RKO (cell line): ENCODE measurements at regions not wholly inside any gene's neighbourhood (a gene's known extent, or its start where the extent isn't known, plus 50 kb on each side); places are given as distances from the start of the nearest gene placed in this dataset.
"Not testable (repeated sequence)": the region's sequence is repeated elsewhere in the genome, so short reads cannot be mapped to it uniquely, and the experiment has no call there.

ENCODE experiments used
- DNase-seq: peaks from one replicate; pipeline ENCODE4 v3.0.0-alpha.2; 2016; ENCODE audit warnings: low spot score

- no peak for DNase-seq
Measured at GRCh38 chr6:74631564-74631963, 574.3 kb downstream of the COL12A1 start.

GRCh38 chr6:74626288-74626687 is 579.6 kb downstream of the COL12A1 start:
- DNase-seq, result no peak

- DNase-seq, result no peak
Measured at GRCh38 chr6:74623027-74623426, 582.8 kb downstream of the COL12A1 start.

GRCh38 chr6:74611220-74611619 is 594.6 kb downstream of the COL12A1 start:
- no peak for DNase-seq

GRCh38 chr6:74610352-74610751 is 595.5 kb downstream of the COL12A1 start:
- DNase-seq, result no peak

- DNase-seq, result no peak
Measured at GRCh38 chr6:74609871-74610270, 596.0 kb downstream of the COL12A1 start.

GRCh38 chr6:74607934-74608333 is 597.9 kb downstream of the COL12A1 start:
- no peak for DNase-seq

GRCh38 chr6:74607468-74607867 is 598.4 kb downstream of the COL12A1 start:
- no peak for DNase-seq

- DNase-seq, result no peak
Measured at GRCh38 chr6:74606582-74607071, 599.2 kb downstream of the COL12A1 start.

- DNase-seq, result no peak
Measured at GRCh38 chr6:74605922-74606581, 599.8 kb downstream of the COL12A1 start.

- no peak for DNase-seq
Measured at GRCh38 chr6:74604279-74604678, 601.6 kb downstream of the COL12A1 start.

GRCh38 chr6:74603322-74604076 is 602.4 kb downstream of the COL12A1 start:
- DNase-seq, result no peak

- no peak for DNase-seq
Measured at GRCh38 chr6:74602206-74602605, 603.6 kb downstream of the COL12A1 start.

- DNase-seq, result peak; percentile 7
Measured at GRCh38 chr6:74598462-74599393, 607.1 kb downstream of the COL12A1 start.

- no peak for DNase-seq
Measured at GRCh38 chr6:74597840-74598239, 608.0 kb downstream of the COL12A1 start.

GRCh38 chr6:74597266-74597665 is 608.6 kb downstream of the COL12A1 start:
- DNase-seq, result no peak

GRCh38 chr6:74596588-74596987 is 609.3 kb downstream of the COL12A1 start:
- no peak for DNase-seq

GRCh38 chr6:74594350-74594749 is 611.5 kb downstream of the COL12A1 start:
- not testable (repeated sequence) for DNase-seq

- DNase-seq, result no peak
Measured at GRCh38 chr6:74588094-74588832, 617.6 kb downstream of the COL12A1 start.

GRCh38 chr6:74587386-74587785 is 618.5 kb downstream of the COL12A1 start:
- no peak for DNase-seq

GRCh38 chr6:74585753-74586152 is 620.1 kb downstream of the COL12A1 start:
- DNase-seq, result no peak

- no peak for DNase-seq
Measured at GRCh38 chr6:74581681-74582080, 624.2 kb downstream of the COL12A1 start.
